Natural killer cell treated with Interleukin-12 subunit alpha and Interleukin-12 subunit beta and Interleukin-15 and Interleukin-18, amount 100 ng/mL, for 72 hours (primary cell): ENCODE measurements at regions not wholly inside any gene's neighbourhood (a gene's known extent, or its start where the extent isn't known, plus 50 kb on each side); places are given as distances from the start of the nearest gene placed in this dataset.

Experiments used
- ATAC-seq, 2 donors: fragments of 150-1000 bp; cut with Tn5 transposase in 1 of 2; sonication (Bioruptor Pico), chemical (Tn5 transposase) in 1 of 2; 2 replicates each; pipeline ENCODE4 v1.10.0; 2021
- DNase-seq: peaks from one replicate; pipeline ENCODE4 v3.0.0; 2022; ENCODE audit warnings: low spot score
- H3K27ac Mint-ChIP-seq, 2 donors: 1 replicate in 1 of 2; 2 replicates in 1 of 2; pipeline ENCODE4 v1.8.0; 2022; ENCODE audit warnings: mixed read lengths in 2 of 2, mild to moderate bottlenecking in 1 of 2, moderate library complexity in 1 of 2
- H3K27me3 Mint-ChIP-seq, 2 donors: 1 replicate in 1 of 2; 2 replicates in 1 of 2; pipeline ENCODE4 v1.8.0; 2022; ENCODE audit warnings: mixed read lengths in 2 of 2
- H3K36me3 Mint-ChIP-seq: one replicate; pipeline ENCODE4 v1.8.0; 2022; ENCODE audit warnings: mixed read lengths
- H3K4me1 Mint-ChIP-seq, 2 donors: 1 replicate in 1 of 2; 2 replicates in 1 of 2; pipeline ENCODE4 v1.8.0; 2022; ENCODE audit warnings: low read depth in 2 of 2, mixed read lengths in 2 of 2, mild to moderate bottlenecking in 1 of 2
- H3K4me3 Mint-ChIP-seq: one replicate; pipeline ENCODE4 v1.8.0; 2022; ENCODE audit warnings: mixed read lengths
- H3K9me3 Mint-ChIP-seq: 2 replicates; pipeline ENCODE4 v1.8.0; 2022; ENCODE audit warnings: mixed read lengths

DNA sequence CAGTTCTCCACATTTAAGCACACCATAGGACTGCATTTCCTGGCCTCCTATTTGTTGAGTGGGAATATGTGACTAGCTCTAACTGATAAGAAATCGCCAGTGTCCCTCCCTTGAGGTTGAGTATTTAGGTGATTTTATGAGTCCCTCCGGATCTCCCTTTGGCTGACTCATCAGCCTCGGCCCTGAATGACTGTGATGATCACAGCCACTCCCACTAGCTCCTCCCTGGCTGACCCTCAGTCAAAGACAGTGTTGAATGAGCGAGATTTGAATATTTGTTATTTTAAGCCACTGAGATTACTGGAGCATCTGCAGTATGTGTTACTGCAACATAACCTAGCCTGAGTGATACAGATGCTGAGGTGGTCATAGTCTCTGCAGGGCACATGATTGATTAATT is 515.3 kb downstream of the EPHB1 start:
- H3K27me3 Mint-ChIP-seq: no peaks in the 10 kb centered on the region
- no peaks in the 10 kb centered on the region for H3K36me3 Mint-ChIP-seq
- peaks cover 17% of the 10 kb centered on the region for H3K9me3 Mint-ChIP-seq
- DNase-seq (no peak), ATAC-seq (no peak)
- H3K4me1 Mint-ChIP-seq: no peaks in the 10 kb centered on the region
- H3K4me3 Mint-ChIP-seq: no peak overlapping the region
- no peak overlapping the region for H3K27ac Mint-ChIP-seq

DNA sequence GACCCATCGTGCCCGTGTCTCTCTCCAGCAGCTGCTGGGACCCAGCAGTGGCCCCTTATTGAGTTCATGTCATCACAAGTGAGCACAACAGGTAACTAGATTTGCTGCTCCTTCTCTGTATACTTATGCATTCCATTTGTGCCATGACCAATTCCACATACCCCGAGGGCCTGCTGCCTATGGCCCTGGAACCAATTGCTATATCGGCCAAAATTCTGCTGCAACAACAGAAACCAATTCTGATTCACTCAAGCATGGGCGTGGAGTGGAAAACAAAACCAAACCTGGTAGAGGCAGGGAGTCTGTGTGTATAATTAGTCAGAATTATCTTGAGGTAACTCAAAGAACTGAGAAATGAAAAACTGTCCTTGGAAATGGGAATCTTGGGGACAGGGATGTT is 516.6 kb downstream of the EPHB1 start:
- ATAC-seq (no peak), DNase-seq (no peak)
- H3K27me3 Mint-ChIP-seq: no peaks in the 10 kb centered on the region
- no peaks in the 10 kb centered on the region for H3K4me1 Mint-ChIP-seq
- no peak overlapping the region for H3K27ac Mint-ChIP-seq
- H3K9me3 Mint-ChIP-seq: peaks cover 11% of the 10 kb centered on the region
- H3K4me3 Mint-ChIP-seq: no peak overlapping the region
- no peaks in the 10 kb centered on the region for H3K36me3 Mint-ChIP-seq

DNA sequence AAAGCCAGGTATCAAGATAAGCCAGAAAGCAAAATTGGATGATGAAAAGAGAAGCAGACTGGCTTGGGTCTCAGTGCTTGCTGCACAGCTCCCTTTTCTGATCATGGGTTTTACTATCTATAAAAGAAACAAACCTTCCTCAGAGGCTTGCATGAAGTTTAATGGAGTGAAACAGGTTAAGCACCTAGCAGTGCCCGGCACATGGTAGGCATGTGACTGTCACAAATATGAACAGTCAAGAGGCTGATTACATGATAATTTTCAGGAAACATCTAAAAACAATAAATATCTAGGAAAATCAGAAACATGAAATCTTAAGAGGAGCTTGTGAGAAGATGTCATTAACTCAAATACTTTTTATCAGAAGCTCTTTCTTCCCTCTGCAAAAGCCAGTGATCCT is 519.2 kb downstream of the EPHB1 start:
- no peak for DNase-seq
- Mint-ChIP-seq H3K27ac (no peak overlapping the region), H3K4me1 (no peaks in the 10 kb centered on the region), H3K27me3 (no peaks in the 10 kb centered on the region), H3K9me3 (peaks cover 8% of the 10 kb centered on the region), H3K4me3 (no peak overlapping the region), H3K36me3 (no peaks in the 10 kb centered on the region)
- ATAC-seq: no peak

DNA sequence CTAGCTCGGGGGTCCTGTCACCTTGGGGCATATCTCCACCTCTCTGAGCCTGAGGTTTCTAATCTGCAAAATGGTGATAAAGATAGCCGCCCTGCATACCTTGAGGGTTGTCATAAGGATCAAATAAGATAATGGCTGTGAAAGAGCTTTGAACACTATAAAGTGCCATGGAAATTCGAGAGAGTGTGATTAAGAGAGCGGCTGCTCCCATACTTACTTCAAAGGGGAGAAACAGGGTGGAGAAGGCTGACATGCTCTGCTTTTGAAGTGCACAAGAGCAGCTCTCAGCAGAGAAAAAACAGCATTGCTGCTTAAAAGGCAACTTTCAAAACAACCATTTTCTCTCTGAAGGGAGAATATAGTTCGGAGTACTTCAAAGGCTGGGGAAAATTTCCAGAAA is 529.2 kb downstream of the EPHB1 start:
- Mint-ChIP-seq H3K36me3 (no peaks in the 10 kb centered on the region), H3K27ac (no peak overlapping the region), H3K4me3 (no peak overlapping the region), H3K9me3 (peaks cover 2% of the 10 kb centered on the region), H3K27me3 (no peaks in the 10 kb centered on the region), H3K4me1 (no peaks in the 10 kb centered on the region)
- DNase-seq: no peak
- ATAC-seq: no peak

- Mint-ChIP-seq H3K4me3 (no peak overlapping the region), H3K27me3 (no peaks in the 10 kb centered on the region), H3K9me3 (peaks cover 2% of the 10 kb centered on the region), H3K4me1 (no peaks in the 10 kb centered on the region), H3K36me3 (no peaks in the 10 kb centered on the region), H3K27ac (no peak overlapping the region)
- ATAC-seq (no peak), DNase-seq (no peak)
These were observed 530.0 kb downstream of the EPHB1 start for GRCh38 chr3:135325096-135325495.

DNA sequence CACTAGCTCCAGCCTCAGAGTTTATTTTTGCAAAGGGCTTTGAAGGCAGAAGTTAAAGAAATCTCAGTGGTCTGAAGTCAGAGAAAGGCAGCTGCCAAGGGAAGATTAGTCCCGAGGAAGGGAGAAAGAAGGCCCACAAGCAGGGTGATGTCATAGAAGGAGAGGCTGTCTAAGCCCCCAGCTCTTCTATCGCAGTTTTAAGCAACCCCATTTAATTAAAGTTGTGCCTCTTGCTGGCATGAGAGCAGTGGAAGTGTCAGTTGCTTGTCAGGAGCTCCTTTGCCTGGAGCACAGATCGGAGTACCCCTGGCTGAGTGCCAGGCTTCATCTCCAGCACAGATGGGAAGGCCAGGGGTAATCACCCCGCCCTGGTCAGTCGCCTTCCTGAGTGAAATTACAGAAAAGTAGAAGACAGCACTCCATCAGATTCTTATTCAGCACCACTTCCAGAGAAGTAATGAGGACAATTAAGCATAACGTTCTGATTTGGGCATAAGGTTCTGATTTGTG is 530.7 kb downstream of the EPHB1 start:
- ATAC-seq: no peak
- Mint-ChIP-seq H3K4me3 (no peak overlapping the region), H3K27ac (no peak overlapping the region), H3K27me3 (no peaks in the 10 kb centered on the region), H3K4me1 (no peaks in the 10 kb centered on the region), H3K36me3 (no peaks in the 10 kb centered on the region), H3K9me3 (peaks cover 2% of the 10 kb centered on the region)
- DNase-seq: no peak

- H3K4me3 Mint-ChIP-seq: no peak overlapping the region
- DNase-seq (no peak), ATAC-seq (no peak)
- H3K27me3 Mint-ChIP-seq: no peaks in the 10 kb centered on the region
- H3K27ac Mint-ChIP-seq: no peak overlapping the region
- H3K4me1 Mint-ChIP-seq: no peaks in the 10 kb centered on the region
- peaks cover 2% of the 10 kb centered on the region for H3K9me3 Mint-ChIP-seq
- no peaks in the 10 kb centered on the region for H3K36me3 Mint-ChIP-seq
These were observed 531.8 kb downstream of the EPHB1 start for GRCh38 chr3:135326851-135327250.

GRCh38 chr3:135328036-135328435 is 533.0 kb downstream of the EPHB1 start:
- H3K27ac Mint-ChIP-seq: no peak overlapping the region
- ATAC-seq: no peak
- H3K9me3 Mint-ChIP-seq: peaks cover under 1% of the 10 kb centered on the region
- no peaks in the 10 kb centered on the region for H3K36me3 Mint-ChIP-seq
- no peaks in the 10 kb centered on the region for H3K27me3 Mint-ChIP-seq
- no peak for DNase-seq
- H3K4me3 Mint-ChIP-seq: no peak overlapping the region
- no peaks in the 10 kb centered on the region for H3K4me1 Mint-ChIP-seq

GRCh38 chr3:135329479-135329878 is 534.4 kb downstream of the EPHB1 start:
- H3K4me3 Mint-ChIP-seq: no peak overlapping the region
- no peaks in the 10 kb centered on the region for H3K36me3 Mint-ChIP-seq
- H3K4me1 Mint-ChIP-seq: no peaks in the 10 kb centered on the region
- no peaks in the 10 kb centered on the region for H3K27me3 Mint-ChIP-seq
- peak in 1 of 2 donors; percentile 13 for ATAC-seq
- H3K27ac Mint-ChIP-seq: no peak overlapping the region
- H3K9me3 Mint-ChIP-seq: no peaks in the 10 kb centered on the region
- no peak for DNase-seq

DNA sequence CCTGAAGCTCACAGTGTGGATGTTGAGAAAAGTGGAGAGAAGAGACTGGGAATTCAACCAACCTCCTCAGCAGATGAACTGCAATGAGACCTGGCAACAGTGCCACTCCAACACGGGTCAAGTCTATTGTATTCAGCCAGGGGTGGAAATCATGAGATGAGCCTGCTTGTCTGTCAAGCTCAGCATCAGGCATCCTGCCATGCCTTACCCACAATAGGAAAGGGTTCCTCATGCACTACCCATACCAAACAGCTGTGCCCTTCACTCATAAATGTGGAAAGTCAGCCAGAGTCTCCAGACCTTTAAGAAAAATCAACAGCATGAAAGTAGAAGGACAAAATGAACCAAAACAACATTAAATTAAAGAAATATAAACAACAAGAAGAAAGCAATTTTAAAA is 542.1 kb downstream of the EPHB1 start:
- Mint-ChIP-seq H3K4me3 (no peak overlapping the region), H3K9me3 (peaks cover 11% of the 10 kb centered on the region), H3K36me3 (no peaks in the 10 kb centered on the region), H3K27me3 (no peaks in the 10 kb centered on the region), H3K4me1 (no peaks in the 10 kb centered on the region), H3K27ac (no peak overlapping the region)
- ATAC-seq (no peak), DNase-seq (no peak)

DNA sequence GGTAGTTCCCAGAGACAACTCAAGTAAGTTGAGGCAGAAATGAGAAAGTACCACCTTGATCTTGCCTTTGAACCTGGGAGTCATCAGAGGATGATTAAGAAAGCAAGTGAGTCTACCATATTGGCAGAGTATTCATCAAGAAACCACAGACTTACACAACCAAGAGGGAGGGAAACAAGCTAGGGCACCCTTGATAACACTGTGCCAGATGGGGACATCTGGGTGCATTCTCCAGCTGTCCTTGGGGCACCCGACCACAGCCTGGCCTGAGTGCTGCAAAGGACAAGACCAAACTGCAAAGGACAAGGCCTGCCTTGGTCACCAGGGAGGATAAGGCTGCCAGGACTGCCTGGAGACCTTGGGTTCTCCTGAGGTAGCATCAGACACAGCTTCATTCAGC is 553.6 kb downstream of the EPHB1 start:
- ATAC-seq (no peak), DNase-seq (no peak)
- no peaks in the 10 kb centered on the region for H3K4me1 Mint-ChIP-seq
- no peak overlapping the region for H3K27ac Mint-ChIP-seq
- no peak overlapping the region for H3K4me3 Mint-ChIP-seq
- no peaks in the 10 kb centered on the region for H3K27me3 Mint-ChIP-seq
- no peaks in the 10 kb centered on the region for H3K36me3 Mint-ChIP-seq
- H3K9me3 Mint-ChIP-seq: peaks cover 4% of the 10 kb centered on the region

DNA sequence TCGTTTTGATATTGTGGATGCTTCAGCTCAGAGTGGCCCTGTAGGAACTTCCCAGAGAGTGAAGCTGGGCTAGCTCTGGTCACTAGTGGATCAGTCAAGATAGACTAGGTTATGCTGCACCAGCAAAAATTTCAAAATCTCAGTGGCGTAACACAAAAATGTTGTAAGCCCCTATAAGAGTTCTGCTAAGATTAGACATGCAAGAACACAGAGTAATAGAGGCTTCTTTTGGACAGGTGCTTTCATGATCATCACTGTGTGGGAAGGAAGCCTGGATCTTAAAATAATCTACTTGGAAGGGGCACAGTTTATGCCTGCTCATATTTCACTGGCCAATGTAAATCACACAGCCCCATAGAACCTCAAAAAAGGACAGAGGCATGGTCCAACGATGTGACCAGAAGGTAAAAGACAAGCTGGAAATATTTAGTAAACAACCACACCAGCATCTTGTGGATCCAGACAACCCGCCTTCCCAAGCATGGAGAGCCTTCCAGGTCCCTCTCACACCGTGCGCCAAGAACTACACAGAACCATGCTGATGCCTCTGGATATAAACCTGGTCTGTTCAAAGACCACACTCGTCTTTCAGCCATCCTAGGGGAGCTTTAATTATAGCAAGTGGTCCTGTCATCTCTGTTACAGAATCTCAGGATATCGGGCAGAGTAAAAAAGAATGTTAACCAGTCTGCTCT is 554.3 kb downstream of the EPHB1 start:
- Mint-ChIP-seq H3K36me3 (no peaks in the 10 kb centered on the region), H3K27me3 (no peaks in the 10 kb centered on the region), H3K9me3 (peaks cover 4% of the 10 kb centered on the region), H3K4me3 (no peak overlapping the region), H3K4me1 (no peaks in the 10 kb centered on the region), H3K27ac (no peak overlapping the region)
- no peak for ATAC-seq
- no peak for DNase-seq

GRCh38 chr3:135352213-135352612 is 557.2 kb downstream of the EPHB1 start:
- H3K9me3 Mint-ChIP-seq: peaks cover 7% of the 10 kb centered on the region
- H3K36me3 Mint-ChIP-seq: no peaks in the 10 kb centered on the region
- no peaks in the 10 kb centered on the region for H3K27me3 Mint-ChIP-seq
- no peak overlapping the region for H3K4me3 Mint-ChIP-seq
- ATAC-seq (no peak), DNase-seq (no peak)
- H3K4me1 Mint-ChIP-seq: no peaks in the 10 kb centered on the region
- H3K27ac Mint-ChIP-seq: no peak overlapping the region

GRCh38 chr3:135362889-135363288 is 567.8 kb downstream of the EPHB1 start:
- DNase-seq (no peak), ATAC-seq (peak in 1 of 2 donors; percentile 52)
- H3K4me1 Mint-ChIP-seq: no peaks in the 10 kb centered on the region
- H3K27ac Mint-ChIP-seq: no peak overlapping the region
- no peaks in the 10 kb centered on the region for H3K36me3 Mint-ChIP-seq
- peaks cover 8% of the 10 kb centered on the region for H3K9me3 Mint-ChIP-seq
- H3K4me3 Mint-ChIP-seq: no peak overlapping the region
- H3K27me3 Mint-ChIP-seq: no peaks in the 10 kb centered on the region

- Mint-ChIP-seq H3K9me3 (peaks cover 8% of the 10 kb centered on the region), H3K27ac (no peak overlapping the region), H3K27me3 (no peaks in the 10 kb centered on the region), H3K4me3 (no peak overlapping the region), H3K36me3 (no peaks in the 10 kb centered on the region), H3K4me1 (no peaks in the 10 kb centered on the region)
- ATAC-seq: no peak
- DNase-seq: no peak
These were observed 569.6 kb downstream of the EPHB1 start for GRCh38 chr3:135364676-135365075.
